ENCODE measurements at regions not wholly inside any gene's neighbourhood (a gene's known extent, or its start where the extent isn't known, plus 50 kb on each side); places are given as distances from the start of the nearest gene placed in this dataset.

- TF ChIP-seq CTCF (conservative IDR thresholded peaks at IDR 0.05 in 1 of 2, IDR thresholded peaks at IDR 0.05 in 1 of 2; ENCODE audit: extremely low read depth in 1 of 2, insufficient read depth in 1 of 2, low read depth in 1 of 2, low read length in 2 of 2), result no peak
- TF ChIP-seq EZH2 (IDR thresholded peaks at IDR 0.05; ENCODE audit: borderline replicate concordance, low read length), result no peak
Measured at GRCh38 chr7:131012477-131013031, 278.5 kb upstream of the KLF14 start.

All from mammary epithelial cell (primary cell).